Peyer's patch (tissue), 4 donors: ENCODE measurements at regions not wholly inside any gene's neighbourhood (a gene's known extent, or its start where the extent isn't known, plus 50 kb on each side); places are given as distances from the start of the nearest gene placed in this dataset.

Experiments used
- POLR2A ChIP-seq, 2 donors: fragments of 450-650 bp; IDR thresholded peaks; one replicate each; pipeline ENCODE4 v1.5.1; 2017; ENCODE audit warnings: antibody characterized with exemption in 2 of 2, mild to moderate bottlenecking in 2 of 2, moderate library complexity in 2 of 2
- TF ChIP-seq, protein P1 (sequence below), 6 experiments: fragments of 450-650 bp in 4 of 6; fragments of 200-600 bp in 2 of 6; sonication (generic) in 1 of 6; IDR thresholded peaks; one replicate each; pipeline ENCODE4 v1.5.1; 2017 to 2019; ENCODE audit warnings: antibody characterized with exemption in 6 of 6, mild to moderate bottlenecking in 3 of 6, moderate library complexity in 1 of 6

DNA sequence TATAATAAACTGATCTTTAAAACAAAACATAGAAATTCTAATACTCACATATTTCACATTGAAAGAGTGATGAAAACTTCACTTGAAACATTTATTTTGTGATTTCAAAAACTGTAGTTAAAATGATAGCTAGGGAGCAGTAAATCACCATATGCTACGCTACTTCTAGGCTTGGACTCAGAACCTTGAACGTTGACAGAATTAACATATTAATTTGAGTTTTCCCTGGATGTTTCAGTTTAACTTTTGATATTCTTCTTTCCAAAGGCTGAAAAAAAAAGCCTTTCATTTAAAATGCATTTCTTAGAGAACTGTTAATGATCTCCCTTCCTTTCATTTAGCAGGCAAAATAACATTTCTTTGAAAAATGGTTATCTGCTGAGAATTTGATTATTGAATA is 307.8 kb upstream of the SGCD start:
- TF ChIP-seq POLR2A (IDR thresholded peaks at IDR 0.05) = no peak
- TF ChIP-seq, protein P1, sequence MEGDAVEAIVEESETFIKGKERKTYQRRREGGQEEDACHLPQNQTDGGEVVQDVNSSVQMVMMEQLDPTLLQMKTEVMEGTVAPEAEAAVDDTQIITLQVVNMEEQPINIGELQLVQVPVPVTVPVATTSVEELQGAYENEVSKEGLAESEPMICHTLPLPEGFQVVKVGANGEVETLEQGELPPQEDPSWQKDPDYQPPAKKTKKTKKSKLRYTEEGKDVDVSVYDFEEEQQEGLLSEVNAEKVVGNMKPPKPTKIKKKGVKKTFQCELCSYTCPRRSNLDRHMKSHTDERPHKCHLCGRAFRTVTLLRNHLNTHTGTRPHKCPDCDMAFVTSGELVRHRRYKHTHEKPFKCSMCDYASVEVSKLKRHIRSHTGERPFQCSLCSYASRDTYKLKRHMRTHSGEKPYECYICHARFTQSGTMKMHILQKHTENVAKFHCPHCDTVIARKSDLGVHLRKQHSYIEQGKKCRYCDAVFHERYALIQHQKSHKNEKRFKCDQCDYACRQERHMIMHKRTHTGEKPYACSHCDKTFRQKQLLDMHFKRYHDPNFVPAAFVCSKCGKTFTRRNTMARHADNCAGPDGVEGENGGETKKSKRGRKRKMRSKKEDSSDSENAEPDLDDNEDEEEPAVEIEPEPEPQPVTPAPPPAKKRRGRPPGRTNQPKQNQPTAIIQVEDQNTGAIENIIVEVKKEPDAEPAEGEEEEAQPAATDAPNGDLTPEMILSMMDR (IDR thresholded peaks at IDR 0.05) = no peak
